GM19351 (cell line): ENCODE measurements at regions not wholly inside any gene's neighbourhood (a gene's known extent, or its start where the extent isn't known, plus 50 kb on each side); places are given as distances from the start of the nearest gene placed in this dataset.

Source experiments
- ATAC-seq: cut with Tn5 transposase; IDR thresholded peaks from one replicate; pipeline ENCODE4 v1.9.1; 2021; ENCODE audit warnings: mild to moderate bottlenecking, moderate library complexity; ENCODE audit not compliant: unreplicated experiment

- ATAC-seq = peak; percentile 88
These were observed 354.5 kb downstream of the NUAK1 start for GRCh38 chr12:105783983-105784947.

GRCh38 chr12:105793421-105793820, 345.3 kb downstream of the NUAK1 start:
- no peak for ATAC-seq

GRCh38 chr12:105798256-105798845, 340.4 kb downstream of the NUAK1 start:
- ATAC-seq = no peak

GRCh38 chr12:105799103-105799502, 339.7 kb downstream of the NUAK1 start:
- ATAC-seq = no peak

- no peak for ATAC-seq
These were observed 337.4 kb downstream of the NUAK1 start for GRCh38 chr12:105801351-105801750.

- no peak for ATAC-seq
These were observed 335.5 kb downstream of the NUAK1 start for GRCh38 chr12:105803292-105803691.

GRCh38 chr12:105804591-105805265, 334.0 kb downstream of the NUAK1 start:
- ATAC-seq = no peak

- no peak for ATAC-seq
These were observed 332.9 kb downstream of the NUAK1 start for GRCh38 chr12:105805730-105806399.

GRCh38 chr12:105806400-105806770, 332.4 kb downstream of the NUAK1 start:
- no peak for ATAC-seq

- no peak for ATAC-seq
These were observed 326.4 kb downstream of the NUAK1 start for GRCh38 chr12:105812366-105812765.

GRCh38 chr12:105813201-105813600, 325.6 kb downstream of the NUAK1 start:
- ATAC-seq = no peak

- no peak for ATAC-seq
These were observed 324.5 kb downstream of the NUAK1 start for GRCh38 chr12:105814283-105814682.

GRCh38 chr12:105819549-105819948, 319.2 kb downstream of the NUAK1 start:
- ATAC-seq = no peak

- no peak for ATAC-seq
These were observed 318.2 kb downstream of the NUAK1 start for GRCh38 chr12:105820429-105821125.

- ATAC-seq = no peak
These were observed 316.3 kb downstream of the NUAK1 start for GRCh38 chr12:105822131-105823105.

GRCh38 chr12:105823810-105824209, 314.9 kb downstream of the NUAK1 start:
- no peak for ATAC-seq

- ATAC-seq = no peak
These were observed 313.6 kb downstream of the NUAK1 start for GRCh38 chr12:105825141-105825540.

GRCh38 chr12:105831372-105831771, 307.4 kb downstream of the NUAK1 start:
- ATAC-seq = no peak

- ATAC-seq = no peak
These were observed 306.7 kb downstream of the NUAK1 start for GRCh38 chr12:105832021-105832420.
